ENCODE measurements at regions not wholly inside any gene's neighbourhood (a gene's known extent, or its start where the extent isn't known, plus 50 kb on each side); places are given as distances from the start of the nearest gene placed in this dataset.

DNA sequence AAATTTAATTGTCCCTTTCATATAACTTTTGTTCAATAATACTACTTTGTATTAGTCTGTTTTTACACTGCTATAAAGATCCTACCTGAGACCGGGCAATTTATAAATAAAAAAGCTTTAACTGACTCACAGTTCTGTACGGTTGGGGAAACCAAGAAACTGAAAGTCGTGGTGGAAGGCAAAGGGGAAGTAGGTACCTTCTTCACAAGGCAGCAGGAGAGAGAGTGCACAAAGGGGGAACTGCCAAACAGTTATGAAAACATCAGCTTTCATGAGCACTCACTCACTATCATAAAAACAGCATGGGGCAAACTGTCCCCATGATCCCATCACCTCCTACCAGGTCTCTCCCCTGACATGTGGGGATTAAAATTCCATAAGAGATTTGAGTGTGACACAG lies 1069.0 kb downstream of the FSCB start (continued):
- TF ChIP-seq, protein P1, sequence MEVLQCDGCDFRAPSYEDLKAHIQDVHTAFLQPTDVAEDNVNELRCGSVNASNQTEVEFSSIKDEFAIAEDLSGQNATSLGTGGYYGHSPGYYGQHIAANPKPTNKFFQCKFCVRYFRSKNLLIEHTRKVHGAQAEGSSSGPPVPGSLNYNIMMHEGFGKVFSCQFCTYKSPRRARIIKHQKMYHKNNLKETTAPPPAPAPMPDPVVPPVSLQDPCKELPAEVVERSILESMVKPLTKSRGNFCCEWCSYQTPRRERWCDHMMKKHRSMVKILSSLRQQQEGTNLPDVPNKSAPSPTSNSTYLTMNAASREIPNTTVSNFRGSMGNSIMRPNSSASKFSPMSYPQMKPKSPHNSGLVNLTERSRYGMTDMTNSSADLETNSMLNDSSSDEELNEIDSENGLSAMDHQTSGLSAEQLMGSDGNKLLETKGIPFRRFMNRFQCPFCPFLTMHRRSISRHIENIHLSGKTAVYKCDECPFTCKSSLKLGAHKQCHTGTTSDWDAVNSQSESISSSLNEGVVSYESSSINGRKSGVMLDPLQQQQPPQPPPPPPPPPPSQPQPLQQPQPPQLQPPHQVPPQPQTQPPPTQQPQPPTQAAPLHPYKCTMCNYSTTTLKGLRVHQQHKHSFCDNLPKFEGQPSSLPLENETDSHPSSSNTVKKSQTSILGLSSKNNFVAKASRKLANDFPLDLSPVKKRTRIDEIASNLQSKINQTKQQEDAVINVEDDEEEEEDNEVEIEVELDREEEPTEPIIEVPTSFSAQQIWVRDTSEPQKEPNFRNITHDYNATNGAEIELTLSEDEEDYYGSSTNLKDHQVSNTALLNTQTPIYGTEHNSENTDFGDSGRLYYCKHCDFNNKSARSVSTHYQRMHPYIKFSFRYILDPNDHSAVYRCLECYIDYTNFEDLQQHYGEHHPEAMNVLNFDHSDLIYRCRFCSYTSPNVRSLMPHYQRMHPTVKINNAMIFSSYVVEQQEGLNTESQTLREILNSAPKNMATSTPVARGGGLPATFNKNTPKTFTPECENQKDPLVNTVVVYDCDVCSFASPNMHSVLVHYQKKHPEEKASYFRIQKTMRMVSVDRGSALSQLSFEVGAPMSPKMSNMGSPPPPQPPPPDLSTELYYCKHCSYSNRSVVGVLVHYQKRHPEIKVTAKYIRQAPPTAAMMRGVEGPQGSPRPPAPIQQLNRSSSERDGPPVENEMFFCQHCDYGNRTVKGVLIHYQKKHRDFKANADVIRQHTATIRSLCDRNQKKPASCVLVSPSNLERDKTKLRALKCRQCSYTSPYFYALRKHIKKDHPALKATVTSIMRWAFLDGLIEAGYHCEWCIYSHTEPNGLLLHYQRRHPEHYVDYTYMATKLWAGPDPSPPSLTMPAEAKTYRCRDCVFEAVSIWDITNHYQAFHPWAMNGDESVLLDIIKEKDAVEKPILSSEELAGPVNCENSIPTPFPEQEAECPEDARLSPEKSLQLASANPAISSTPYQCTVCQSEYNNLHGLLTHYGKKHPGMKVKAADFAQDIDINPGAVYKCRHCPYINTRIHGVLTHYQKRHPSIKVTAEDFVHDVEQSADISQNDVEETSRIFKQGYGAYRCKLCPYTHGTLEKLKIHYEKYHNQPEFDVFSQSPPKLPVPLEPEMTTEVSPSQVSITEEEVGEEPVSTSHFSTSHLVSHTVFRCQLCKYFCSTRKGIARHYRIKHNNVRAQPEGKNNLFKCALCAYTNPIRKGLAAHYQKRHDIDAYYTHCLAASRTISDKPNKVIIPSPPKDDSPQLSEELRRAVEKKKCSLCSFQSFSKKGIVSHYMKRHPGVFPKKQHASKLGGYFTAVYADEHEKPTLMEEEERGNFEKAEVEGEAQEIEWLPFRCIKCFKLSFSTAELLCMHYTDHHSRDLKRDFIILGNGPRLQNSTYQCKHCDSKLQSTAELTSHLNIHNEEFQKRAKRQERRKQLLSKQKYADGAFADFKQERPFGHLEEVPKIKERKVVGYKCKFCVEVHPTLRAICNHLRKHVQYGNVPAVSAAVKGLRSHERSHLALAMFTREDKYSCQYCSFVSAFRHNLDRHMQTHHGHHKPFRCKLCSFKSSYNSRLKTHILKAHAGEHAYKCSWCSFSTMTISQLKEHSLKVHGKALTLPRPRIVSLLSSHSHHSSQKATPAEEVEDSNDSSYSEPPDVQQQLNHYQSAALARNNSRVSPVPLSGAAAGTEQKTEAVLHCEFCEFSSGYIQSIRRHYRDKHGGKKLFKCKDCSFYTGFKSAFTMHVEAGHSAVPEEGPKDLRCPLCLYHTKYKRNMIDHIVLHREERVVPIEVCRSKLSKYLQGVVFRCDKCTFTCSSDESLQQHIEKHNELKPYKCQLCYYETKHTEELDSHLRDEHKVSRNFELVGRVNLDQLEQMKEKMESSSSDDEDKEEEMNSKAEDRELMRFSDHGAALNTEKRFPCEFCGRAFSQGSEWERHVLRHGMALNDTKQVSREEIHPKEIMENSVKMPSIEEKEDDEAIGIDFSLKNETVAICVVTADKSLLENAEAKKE (CRISPR knock-in tag; IDR thresholded peaks at IDR 0.05), result no peak
- TF ChIP-seq EZH2 (IDR thresholded peaks at IDR 0.05; ENCODE audit: low read depth, unreplicated experiment), result no peak
- TF ChIP-seq, protein P2, sequence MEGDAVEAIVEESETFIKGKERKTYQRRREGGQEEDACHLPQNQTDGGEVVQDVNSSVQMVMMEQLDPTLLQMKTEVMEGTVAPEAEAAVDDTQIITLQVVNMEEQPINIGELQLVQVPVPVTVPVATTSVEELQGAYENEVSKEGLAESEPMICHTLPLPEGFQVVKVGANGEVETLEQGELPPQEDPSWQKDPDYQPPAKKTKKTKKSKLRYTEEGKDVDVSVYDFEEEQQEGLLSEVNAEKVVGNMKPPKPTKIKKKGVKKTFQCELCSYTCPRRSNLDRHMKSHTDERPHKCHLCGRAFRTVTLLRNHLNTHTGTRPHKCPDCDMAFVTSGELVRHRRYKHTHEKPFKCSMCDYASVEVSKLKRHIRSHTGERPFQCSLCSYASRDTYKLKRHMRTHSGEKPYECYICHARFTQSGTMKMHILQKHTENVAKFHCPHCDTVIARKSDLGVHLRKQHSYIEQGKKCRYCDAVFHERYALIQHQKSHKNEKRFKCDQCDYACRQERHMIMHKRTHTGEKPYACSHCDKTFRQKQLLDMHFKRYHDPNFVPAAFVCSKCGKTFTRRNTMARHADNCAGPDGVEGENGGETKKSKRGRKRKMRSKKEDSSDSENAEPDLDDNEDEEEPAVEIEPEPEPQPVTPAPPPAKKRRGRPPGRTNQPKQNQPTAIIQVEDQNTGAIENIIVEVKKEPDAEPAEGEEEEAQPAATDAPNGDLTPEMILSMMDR (conservative IDR thresholded peaks at IDR 0.05; ENCODE audit: low read depth in 2 of 2), result no peak
- no peak for TF ChIP-seq CREB1 (CRISPR knock-in tag; IDR thresholded peaks at IDR 0.05; ENCODE audit: low read depth)
- TF ChIP-seq, protein P3, sequence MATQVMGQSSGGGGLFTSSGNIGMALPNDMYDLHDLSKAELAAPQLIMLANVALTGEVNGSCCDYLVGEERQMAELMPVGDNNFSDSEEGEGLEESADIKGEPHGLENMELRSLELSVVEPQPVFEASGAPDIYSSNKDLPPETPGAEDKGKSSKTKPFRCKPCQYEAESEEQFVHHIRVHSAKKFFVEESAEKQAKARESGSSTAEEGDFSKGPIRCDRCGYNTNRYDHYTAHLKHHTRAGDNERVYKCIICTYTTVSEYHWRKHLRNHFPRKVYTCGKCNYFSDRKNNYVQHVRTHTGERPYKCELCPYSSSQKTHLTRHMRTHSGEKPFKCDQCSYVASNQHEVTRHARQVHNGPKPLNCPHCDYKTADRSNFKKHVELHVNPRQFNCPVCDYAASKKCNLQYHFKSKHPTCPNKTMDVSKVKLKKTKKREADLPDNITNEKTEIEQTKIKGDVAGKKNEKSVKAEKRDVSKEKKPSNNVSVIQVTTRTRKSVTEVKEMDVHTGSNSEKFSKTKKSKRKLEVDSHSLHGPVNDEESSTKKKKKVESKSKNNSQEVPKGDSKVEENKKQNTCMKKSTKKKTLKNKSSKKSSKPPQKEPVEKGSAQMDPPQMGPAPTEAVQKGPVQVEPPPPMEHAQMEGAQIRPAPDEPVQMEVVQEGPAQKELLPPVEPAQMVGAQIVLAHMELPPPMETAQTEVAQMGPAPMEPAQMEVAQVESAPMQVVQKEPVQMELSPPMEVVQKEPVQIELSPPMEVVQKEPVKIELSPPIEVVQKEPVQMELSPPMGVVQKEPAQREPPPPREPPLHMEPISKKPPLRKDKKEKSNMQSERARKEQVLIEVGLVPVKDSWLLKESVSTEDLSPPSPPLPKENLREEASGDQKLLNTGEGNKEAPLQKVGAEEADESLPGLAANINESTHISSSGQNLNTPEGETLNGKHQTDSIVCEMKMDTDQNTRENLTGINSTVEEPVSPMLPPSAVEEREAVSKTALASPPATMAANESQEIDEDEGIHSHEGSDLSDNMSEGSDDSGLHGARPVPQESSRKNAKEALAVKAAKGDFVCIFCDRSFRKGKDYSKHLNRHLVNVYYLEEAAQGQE (IDR thresholded peaks at IDR 0.05; ENCODE audit: unreplicated experiment), result no peak
- TF ChIP-seq NANOG (IDR thresholded peaks at IDR 0.05; ENCODE audit: borderline replicate concordance), result no peak
- no peak for TF ChIP-seq ZNF331 (CRISPR knock-in tag; IDR thresholded peaks at IDR 0.05; ENCODE audit: low read depth)
- no peak for TF ChIP-seq STAT1 (IDR thresholded peaks at IDR 0.05; ENCODE audit: unreplicated experiment)
- TF ChIP-seq ZNF114 (CRISPR knock-in tag; IDR thresholded peaks at IDR 0.05), result no peak
- TF ChIP-seq POLR2AphosphoS5 (IDR thresholded peaks at IDR 0.05; ENCODE audit: low read depth), result no peak
- no peak for TF ChIP-seq EZH2phosphoT487 (IDR thresholded peaks at IDR 0.05; ENCODE audit: unreplicated experiment)
- TF ChIP-seq, protein P4, sequence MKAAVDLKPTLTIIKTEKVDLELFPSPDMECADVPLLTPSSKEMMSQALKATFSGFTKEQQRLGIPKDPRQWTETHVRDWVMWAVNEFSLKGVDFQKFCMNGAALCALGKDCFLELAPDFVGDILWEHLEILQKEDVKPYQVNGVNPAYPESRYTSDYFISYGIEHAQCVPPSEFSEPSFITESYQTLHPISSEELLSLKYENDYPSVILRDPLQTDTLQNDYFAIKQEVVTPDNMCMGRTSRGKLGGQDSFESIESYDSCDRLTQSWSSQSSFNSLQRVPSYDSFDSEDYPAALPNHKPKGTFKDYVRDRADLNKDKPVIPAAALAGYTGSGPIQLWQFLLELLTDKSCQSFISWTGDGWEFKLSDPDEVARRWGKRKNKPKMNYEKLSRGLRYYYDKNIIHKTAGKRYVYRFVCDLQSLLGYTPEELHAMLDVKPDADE (IDR thresholded peaks at IDR 0.05), result no peak

All from GM23338 (cell line).